HEK293 (cell line): ENCODE measurements at regions not wholly inside any gene's neighbourhood (a gene's known extent, or its start where the extent isn't known, plus 50 kb on each side); places are given as distances from the start of the nearest gene placed in this dataset.

Source experiments
- CTCF ChIA-PET: fragments of 350-600 bp; formaldehyde crosslinking; extraction: SDS; loops from one replicate; lab custom pipeline; 2021; ENCODE audit warnings: antibody characterized with exemption; lab: Yijun Ruan, JAX
- POLR2A ChIA-PET: fragments of 300-600 bp; formaldehyde crosslinking; extraction: SDS; loops from one replicate; lab custom pipeline; 2020; ENCODE audit warnings: antibody characterized with exemption, inconsistent platforms; lab: Yijun Ruan, JAX
- H3K27ac ChIP-seq: fragments of 200-500 bp; sonication (Bioruptor generic); 2 replicates; pipeline ENCODE4 v1.5.1; 2014; ENCODE audit warnings: low read depth, low read length, control low read depth, inconsistent platforms; ENCODE audit errors: extremely low read depth
- H3K36me3 ChIP-seq, 2 experiments: fragments of 200-500 bp in 1 of 2; sonication (Bioruptor generic) in 1 of 2; 1 replicate in 1 of 2; 2 replicates in 1 of 2; pipeline ENCODE4 v1.5.1; 2014 to 2017; ENCODE audit warnings: inconsistent platforms in 2 of 2, low read length in 2 of 2; ENCODE audit not compliant: control insufficient read depth in 2 of 2, insufficient read depth in 1 of 2
- H3K4me1 ChIP-seq: fragments of 200-500 bp; sonication (Bioruptor generic); 2 replicates; pipeline ENCODE4 v1.5.1; 2014; ENCODE audit warnings: mild to moderate bottlenecking, low read length, inconsistent platforms; ENCODE audit not compliant: control insufficient read depth, insufficient read depth
- H3K4me3 ChIP-seq: 2 replicates; pipeline ENCODE4 v1.5.1; 2011; ENCODE audit warnings: low read depth, mild to moderate bottlenecking, control low read depth, low read length, moderate library complexity
- H3K9me3 ChIP-seq: fragments of 200-500 bp; sonication (Bioruptor generic); 2 replicates; pipeline ENCODE4 v1.5.1; 2014; ENCODE audit warnings: low read depth, low read length, inconsistent platforms; ENCODE audit not compliant: control insufficient read depth, insufficient read depth
- ZNF174 ChIP-seq: fragments of 450-650 bp; formaldehyde crosslinking; IDR thresholded peaks from 2 replicates; pipeline ENCODE4 v1.5.0; 2017; ENCODE audit warnings: missing biosample characterization, mild to moderate bottlenecking, missing genetic modification characterization
- ZNF433 ChIP-seq: fragments of 450-650 bp; formaldehyde crosslinking; IDR thresholded peaks from 2 replicates; pipeline ENCODE4 v1.5.1; 2016; ENCODE audit warnings: missing biosample characterization, missing genetic modification characterization, low read depth
- ZNF600 ChIP-seq: fragments of 450-650 bp; formaldehyde crosslinking; IDR thresholded peaks from 2 replicates; pipeline ENCODE4 v1.5.1; 2016; ENCODE audit warnings: missing biosample characterization, missing genetic modification characterization
- ZNF621 ChIP-seq: fragments of 450-650 bp; formaldehyde crosslinking; IDR thresholded peaks from 2 replicates; pipeline ENCODE4 v1.5.1; 2017; ENCODE audit warnings: missing biosample characterization, missing genetic modification characterization
- ZNF707 ChIP-seq: fragments of 450-650 bp; formaldehyde crosslinking; IDR thresholded peaks from 2 replicates; pipeline ENCODE4 v1.5.1; 2016; ENCODE audit warnings: missing biosample characterization, missing genetic modification characterization
- TF ChIP-seq, protein P1 (sequence below): fragments of 450-650 bp; formaldehyde crosslinking; IDR thresholded peaks from 2 replicates; pipeline ENCODE4 v1.5.1; 2016; ENCODE audit warnings: missing biosample characterization, missing genetic modification characterization
- TF ChIP-seq, protein P2 (sequence below): fragments of 450-650 bp; formaldehyde crosslinking; IDR thresholded peaks from 2 replicates; pipeline ENCODE4 v1.5.1; 2017; ENCODE audit warnings: missing biosample characterization, missing genetic modification characterization
- TF ChIP-seq, protein P3 (sequence below): fragments of 450-650 bp; formaldehyde crosslinking; IDR thresholded peaks from 2 replicates; pipeline ENCODE4 v1.5.1; 2017; ENCODE audit warnings: missing biosample characterization, missing genetic modification characterization
- TF ChIP-seq, protein P4 (sequence below): fragments of 450-650 bp; formaldehyde crosslinking; IDR thresholded peaks from 2 replicates; pipeline ENCODE4 v1.5.1; 2016; ENCODE audit warnings: missing biosample characterization, missing genetic modification characterization
- TF ChIP-seq, protein P5 (sequence below): fragments of 450-650 bp; formaldehyde crosslinking; IDR thresholded peaks from 2 replicates; pipeline ENCODE4 v1.5.1; 2016; ENCODE audit warnings: missing biosample characterization, missing genetic modification characterization, borderline replicate concordance

DNA sequence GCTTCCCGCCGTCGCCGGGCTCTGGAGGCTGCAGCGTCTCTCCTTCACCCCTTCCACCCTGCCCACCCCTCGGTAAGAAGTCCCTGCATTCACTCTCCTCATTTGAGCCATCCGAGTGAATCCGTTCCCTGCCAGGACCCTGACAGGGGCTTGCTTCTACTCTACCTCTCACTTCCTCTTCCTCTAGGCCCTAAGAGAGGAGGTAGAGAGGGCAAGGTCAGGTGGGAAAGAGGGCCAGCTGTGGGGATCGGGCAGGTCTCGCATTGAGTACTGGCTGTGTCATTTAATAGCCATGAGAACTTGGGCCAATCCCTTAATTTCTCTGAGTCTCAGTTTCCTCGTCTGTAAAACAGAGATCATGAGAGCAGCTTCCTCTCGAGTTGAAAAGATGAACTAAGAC is 283.6 kb downstream of the UACA start (continued):
- TF ChIP-seq, protein P1, sequence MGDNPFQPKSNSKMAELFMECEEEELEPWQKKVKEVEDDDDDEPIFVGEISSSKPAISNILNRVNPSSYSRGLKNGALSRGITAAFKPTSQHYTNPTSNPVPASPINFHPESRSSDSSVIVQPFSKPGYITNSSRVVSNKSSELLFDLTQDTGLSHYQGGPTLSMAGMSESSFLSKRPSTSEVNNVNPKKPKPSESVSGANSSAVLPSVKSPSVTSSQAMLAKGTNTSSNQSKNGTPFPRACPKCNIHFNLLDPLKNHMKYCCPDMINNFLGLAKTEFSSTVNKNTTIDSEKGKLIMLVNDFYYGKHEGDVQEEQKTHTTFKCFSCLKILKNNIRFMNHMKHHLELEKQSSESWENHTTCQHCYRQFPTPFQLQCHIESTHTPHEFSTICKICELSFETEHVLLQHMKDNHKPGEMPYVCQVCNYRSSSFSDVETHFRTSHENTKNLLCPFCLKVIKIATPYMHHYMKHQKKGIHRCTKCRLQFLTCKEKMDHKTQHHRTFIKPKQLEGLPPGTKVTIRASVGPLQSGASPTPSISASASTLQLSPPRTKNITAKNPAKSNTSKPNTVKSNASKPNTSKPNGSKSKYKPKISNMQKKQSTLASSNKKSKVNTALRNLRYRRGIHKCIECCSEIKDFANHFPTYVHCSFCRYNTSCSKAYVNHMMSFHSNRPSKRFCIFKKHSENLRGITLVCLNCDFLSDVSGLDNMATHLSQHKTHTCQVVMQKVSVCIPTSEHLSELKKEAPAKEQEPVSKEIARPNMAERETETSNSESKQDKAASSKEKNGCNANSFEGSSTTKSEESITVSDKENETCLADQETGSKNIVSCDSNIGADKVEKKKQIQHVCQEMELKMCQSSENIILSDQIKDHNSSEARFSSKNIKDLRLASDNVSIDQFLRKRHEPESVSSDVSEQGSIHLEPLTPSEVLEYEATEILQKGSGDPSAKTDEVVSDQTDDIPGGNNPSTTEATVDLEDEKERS (tag by site-specific recombination) = no peak
- TF ChIP-seq, all 188 proteins: peak for 0

DNA sequence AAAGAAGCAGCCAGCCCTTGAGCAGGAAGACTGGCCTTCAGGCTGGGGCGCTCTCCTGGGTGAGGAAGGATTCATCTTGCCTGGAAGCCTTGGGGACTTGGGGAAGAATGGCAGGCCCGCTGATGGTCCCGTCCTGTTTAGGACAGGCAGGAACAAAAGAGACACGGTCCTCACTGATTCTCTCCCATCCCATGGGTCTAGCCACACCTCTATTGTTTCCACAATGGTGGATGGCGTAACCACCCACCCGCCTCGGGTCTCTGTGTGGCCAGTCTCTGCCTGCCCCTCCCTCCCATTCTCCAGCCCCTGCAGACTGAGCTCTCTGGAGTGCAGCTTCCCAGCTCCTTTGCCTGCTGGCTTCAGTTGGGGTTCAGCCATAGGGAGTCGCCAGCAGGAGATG is 284.3 kb downstream of the UACA start:
- H3K4me3 ChIP-seq = no peak overlapping the region
- peaks cover 11% of the 10 kb centered on the region for H3K4me1 ChIP-seq
- H3K27ac ChIP-seq = no peak overlapping the region
- H3K9me3 ChIP-seq = no peaks in the 10 kb centered on the region
- ChIA-PET POLR2A (no interaction called here), CTCF (interaction anchor here (0.6 to 1.1 kb wide), 3 partner anchors 9 to 275 kb away, joined by 3 to 7 read pairs (median 4); no protein-coding TSS in a partner anchor)
- no peak for TF ChIP-seq ZNF174 (tag by site-specific recombination)
- TF ChIP-seq, protein P2, sequence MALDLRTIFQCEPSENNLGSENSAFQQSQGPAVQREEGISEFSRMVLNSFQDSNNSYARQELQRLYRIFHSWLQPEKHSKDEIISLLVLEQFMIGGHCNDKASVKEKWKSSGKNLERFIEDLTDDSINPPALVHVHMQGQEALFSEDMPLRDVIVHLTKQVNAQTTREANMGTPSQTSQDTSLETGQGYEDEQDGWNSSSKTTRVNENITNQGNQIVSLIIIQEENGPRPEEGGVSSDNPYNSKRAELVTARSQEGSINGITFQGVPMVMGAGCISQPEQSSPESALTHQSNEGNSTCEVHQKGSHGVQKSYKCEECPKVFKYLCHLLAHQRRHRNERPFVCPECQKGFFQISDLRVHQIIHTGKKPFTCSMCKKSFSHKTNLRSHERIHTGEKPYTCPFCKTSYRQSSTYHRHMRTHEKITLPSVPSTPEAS = no peak
- no peak for TF ChIP-seq ZNF433 (tag by site-specific recombination)
- TF ChIP-seq, protein P3, sequence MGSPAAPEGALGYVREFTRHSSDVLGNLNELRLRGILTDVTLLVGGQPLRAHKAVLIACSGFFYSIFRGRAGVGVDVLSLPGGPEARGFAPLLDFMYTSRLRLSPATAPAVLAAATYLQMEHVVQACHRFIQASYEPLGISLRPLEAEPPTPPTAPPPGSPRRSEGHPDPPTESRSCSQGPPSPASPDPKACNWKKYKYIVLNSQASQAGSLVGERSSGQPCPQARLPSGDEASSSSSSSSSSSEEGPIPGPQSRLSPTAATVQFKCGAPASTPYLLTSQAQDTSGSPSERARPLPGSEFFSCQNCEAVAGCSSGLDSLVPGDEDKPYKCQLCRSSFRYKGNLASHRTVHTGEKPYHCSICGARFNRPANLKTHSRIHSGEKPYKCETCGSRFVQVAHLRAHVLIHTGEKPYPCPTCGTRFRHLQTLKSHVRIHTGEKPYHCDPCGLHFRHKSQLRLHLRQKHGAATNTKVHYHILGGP (tag by site-specific recombination) = no peak
- TF ChIP-seq, protein P4, sequence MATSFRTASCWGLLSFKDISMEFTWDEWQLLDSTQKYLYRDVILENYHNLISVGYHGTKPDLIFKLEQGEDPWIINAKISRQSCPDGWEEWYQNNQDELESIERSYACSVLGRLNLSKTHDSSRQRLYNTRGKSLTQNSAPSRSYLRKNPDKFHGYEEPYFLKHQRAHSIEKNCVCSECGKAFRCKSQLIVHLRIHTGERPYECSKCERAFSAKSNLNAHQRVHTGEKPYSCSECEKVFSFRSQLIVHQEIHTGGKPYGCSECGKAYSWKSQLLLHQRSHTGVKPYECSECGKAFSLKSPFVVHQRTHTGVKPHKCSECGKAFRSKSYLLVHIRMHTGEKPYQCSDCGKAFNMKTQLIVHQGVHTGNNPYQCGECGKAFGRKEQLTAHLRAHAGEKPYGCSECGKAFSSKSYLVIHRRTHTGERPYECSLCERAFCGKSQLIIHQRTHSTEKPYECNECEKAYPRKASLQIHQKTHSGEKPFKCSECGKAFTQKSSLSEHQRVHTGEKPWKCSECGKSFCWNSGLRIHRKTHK (tag by site-specific recombination) = no peak
- TF ChIP-seq, protein P5, sequence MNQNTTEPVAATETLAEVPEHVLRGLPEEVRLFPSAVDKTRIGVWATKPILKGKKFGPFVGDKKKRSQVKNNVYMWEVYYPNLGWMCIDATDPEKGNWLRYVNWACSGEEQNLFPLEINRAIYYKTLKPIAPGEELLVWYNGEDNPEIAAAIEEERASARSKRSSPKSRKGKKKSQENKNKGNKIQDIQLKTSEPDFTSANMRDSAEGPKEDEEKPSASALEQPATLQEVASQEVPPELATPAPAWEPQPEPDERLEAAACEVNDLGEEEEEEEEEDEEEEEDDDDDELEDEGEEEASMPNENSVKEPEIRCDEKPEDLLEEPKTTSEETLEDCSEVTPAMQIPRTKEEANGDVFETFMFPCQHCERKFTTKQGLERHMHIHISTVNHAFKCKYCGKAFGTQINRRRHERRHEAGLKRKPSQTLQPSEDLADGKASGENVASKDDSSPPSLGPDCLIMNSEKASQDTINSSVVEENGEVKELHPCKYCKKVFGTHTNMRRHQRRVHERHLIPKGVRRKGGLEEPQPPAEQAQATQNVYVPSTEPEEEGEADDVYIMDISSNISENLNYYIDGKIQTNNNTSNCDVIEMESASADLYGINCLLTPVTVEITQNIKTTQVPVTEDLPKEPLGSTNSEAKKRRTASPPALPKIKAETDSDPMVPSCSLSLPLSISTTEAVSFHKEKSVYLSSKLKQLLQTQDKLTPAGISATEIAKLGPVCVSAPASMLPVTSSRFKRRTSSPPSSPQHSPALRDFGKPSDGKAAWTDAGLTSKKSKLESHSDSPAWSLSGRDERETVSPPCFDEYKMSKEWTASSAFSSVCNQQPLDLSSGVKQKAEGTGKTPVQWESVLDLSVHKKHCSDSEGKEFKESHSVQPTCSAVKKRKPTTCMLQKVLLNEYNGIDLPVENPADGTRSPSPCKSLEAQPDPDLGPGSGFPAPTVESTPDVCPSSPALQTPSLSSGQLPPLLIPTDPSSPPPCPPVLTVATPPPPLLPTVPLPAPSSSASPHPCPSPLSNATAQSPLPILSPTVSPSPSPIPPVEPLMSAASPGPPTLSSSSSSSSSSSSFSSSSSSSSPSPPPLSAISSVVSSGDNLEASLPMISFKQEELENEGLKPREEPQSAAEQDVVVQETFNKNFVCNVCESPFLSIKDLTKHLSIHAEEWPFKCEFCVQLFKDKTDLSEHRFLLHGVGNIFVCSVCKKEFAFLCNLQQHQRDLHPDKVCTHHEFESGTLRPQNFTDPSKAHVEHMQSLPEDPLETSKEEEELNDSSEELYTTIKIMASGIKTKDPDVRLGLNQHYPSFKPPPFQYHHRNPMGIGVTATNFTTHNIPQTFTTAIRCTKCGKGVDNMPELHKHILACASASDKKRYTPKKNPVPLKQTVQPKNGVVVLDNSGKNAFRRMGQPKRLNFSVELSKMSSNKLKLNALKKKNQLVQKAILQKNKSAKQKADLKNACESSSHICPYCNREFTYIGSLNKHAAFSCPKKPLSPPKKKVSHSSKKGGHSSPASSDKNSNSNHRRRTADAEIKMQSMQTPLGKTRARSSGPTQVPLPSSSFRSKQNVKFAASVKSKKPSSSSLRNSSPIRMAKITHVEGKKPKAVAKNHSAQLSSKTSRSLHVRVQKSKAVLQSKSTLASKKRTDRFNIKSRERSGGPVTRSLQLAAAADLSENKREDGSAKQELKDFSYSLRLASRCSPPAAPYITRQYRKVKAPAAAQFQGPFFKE (tag by site-specific recombination) = no peak
- TF ChIP-seq ZNF707 (tag by site-specific recombination) = no peak
- TF ChIP-seq ZNF600 (tag by site-specific recombination) = no peak
- no peak for TF ChIP-seq ZNF621 (tag by site-specific recombination)
- H3K36me3 ChIP-seq = no peaks in the 10 kb centered on the region
